ENCODE measurements at regions not wholly inside any gene's neighbourhood (a gene's known extent, or its start where the extent isn't known, plus 50 kb on each side); places are given as distances from the start of the nearest gene placed in this dataset.

- Histone ChIP-seq H3K23ac (ENCODE audit: low read length) (no peak overlapping the region), H3K79me2 (ENCODE audit: control insufficient read depth, insufficient read depth, low read length, poor library complexity) (no peaks in the 10 kb centered on the region), H3K18ac (ENCODE audit: low read length) (no peak overlapping the region), H2BK5ac (ENCODE audit: low read depth, low read length, poor library complexity) (no peak overlapping the region), H4K8ac (ENCODE audit: low read depth, low read length) (no peak overlapping the region), H3K4me3 (ENCODE audit: low read depth, low read length) (no peak overlapping the region), H3K9me3 (ENCODE audit: insufficient read depth, low read depth, low read length) (peaks cover 10% of the 10 kb centered on the region), H3K4me1 (ENCODE audit: control insufficient read depth in 1 of 2, insufficient read depth in 2 of 2, low read length in 2 of 2) (no peaks in the 10 kb centered on the region), H3K4me2 (ENCODE audit: low read length) (no peak overlapping the region), H4K12ac (ENCODE audit: low read depth, low read length) (no peak overlapping the region), H3K27ac (ENCODE audit: low read depth, low read length) (no peak overlapping the region), H3K36me3 (ENCODE audit: control insufficient read depth in 1 of 2, insufficient read depth in 2 of 2, low read length in 2 of 2) (no peaks in the 10 kb centered on the region), H3K79me1 (ENCODE audit: low read length) (no peaks in the 10 kb centered on the region), H3K14ac (ENCODE audit: low read length) (no peak overlapping the region), H4K91ac (ENCODE audit: low read depth, low read length) (no peak overlapping the region), H2AFZ (ENCODE audit: insufficient read depth, low read length, poor library complexity) (no peak overlapping the region), H2BK120ac (ENCODE audit: insufficient read depth, low read length, poor library complexity) (no peak overlapping the region), H2AK5ac (ENCODE audit: low read length) (no peak overlapping the region), H3K9ac (ENCODE audit: low read length) (no peak overlapping the region), H2BK12ac (ENCODE audit: low read length) (no peak overlapping the region), H3K27me3 (ENCODE audit: insufficient read depth, low read length) (no peaks in the 10 kb centered on the region), H3K4ac (ENCODE audit: low read depth, low read length) (no peak overlapping the region)
- DNase-seq: no peak
- no CpG with 5 or more reads among the region's 3 CpGs for WGBS (ENCODE audit: extremely low coverage, insufficient coverage, insufficient read length)
These were observed 139.6 kb upstream of the TUBA3C start for GRCh38 chr13:19321222-19321621.

GRCh38 chr13:19305434-19305833 is 123.8 kb upstream of the TUBA3C start:
- Histone ChIP-seq H3K27ac (ENCODE audit: low read depth, low read length) (no peak overlapping the region), H3K27me3 (ENCODE audit: insufficient read depth, low read length) (no peaks in the 10 kb centered on the region), H4K12ac (ENCODE audit: low read depth, low read length) (no peak overlapping the region), H2AK5ac (ENCODE audit: low read length) (no peak overlapping the region), H2AFZ (ENCODE audit: insufficient read depth, low read length, poor library complexity) (no peak overlapping the region), H2BK12ac (ENCODE audit: low read length) (no peak overlapping the region), H2BK5ac (ENCODE audit: low read depth, low read length, poor library complexity) (no peak overlapping the region), H3K4me2 (ENCODE audit: low read length) (no peak overlapping the region), H3K9ac (ENCODE audit: low read length) (no peak overlapping the region), H3K4ac (ENCODE audit: low read depth, low read length) (no peak overlapping the region), H4K8ac (ENCODE audit: low read depth, low read length) (no peak overlapping the region), H3K79me1 (ENCODE audit: low read length) (no peaks in the 10 kb centered on the region), H3K18ac (ENCODE audit: low read length) (no peak overlapping the region), H4K91ac (ENCODE audit: low read depth, low read length) (no peak overlapping the region), H3K14ac (ENCODE audit: low read length) (no peak overlapping the region), H2BK120ac (ENCODE audit: insufficient read depth, low read length, poor library complexity) (no peak overlapping the region), H3K9me3 (ENCODE audit: insufficient read depth, low read depth, low read length) (peaks cover 6% of the 10 kb centered on the region), H3K23ac (ENCODE audit: low read length) (no peak overlapping the region), H3K36me3 (ENCODE audit: control insufficient read depth in 1 of 2, insufficient read depth in 2 of 2, low read length in 2 of 2) (no peaks in the 10 kb centered on the region), H3K79me2 (ENCODE audit: control insufficient read depth, insufficient read depth, low read length, poor library complexity) (no peaks in the 10 kb centered on the region), H3K4me1 (ENCODE audit: control insufficient read depth in 1 of 2, insufficient read depth in 2 of 2, low read length in 2 of 2) (no peaks in the 10 kb centered on the region), H3K4me3 (ENCODE audit: low read depth, low read length) (no peak overlapping the region)
- WGBS (ENCODE audit: extremely low coverage, insufficient coverage, insufficient read length): no CpG with 5 or more reads among the region's 17 CpGs
- no peak for DNase-seq

GRCh38 chr13:19289180-19289579 is 107.6 kb upstream of the TUBA3C start:
- H3K4ac ChIP-seq (ENCODE audit: low read depth, low read length): no peak overlapping the region
- peaks cover 7% of the 10 kb centered on the region for H3K9me3 ChIP-seq (ENCODE audit: insufficient read depth, low read depth, low read length)
- H3K27me3 ChIP-seq (ENCODE audit: insufficient read depth, low read length): no peaks in the 10 kb centered on the region
- H2BK12ac ChIP-seq (ENCODE audit: low read length): no peak overlapping the region
- no peak overlapping the region for H2BK5ac ChIP-seq (ENCODE audit: low read depth, low read length, poor library complexity)
- H3K79me2 ChIP-seq (ENCODE audit: control insufficient read depth, insufficient read depth, low read length, poor library complexity): no peaks in the 10 kb centered on the region
- H2AFZ ChIP-seq (ENCODE audit: insufficient read depth, low read length, poor library complexity): no peak overlapping the region
- no peak overlapping the region for H3K23ac ChIP-seq (ENCODE audit: low read length)
- H4K8ac ChIP-seq (ENCODE audit: low read depth, low read length): no peak overlapping the region
- no peak overlapping the region for H3K27ac ChIP-seq (ENCODE audit: low read depth, low read length)
- H3K79me1 ChIP-seq (ENCODE audit: low read length): no peaks in the 10 kb centered on the region
- H2AK5ac ChIP-seq (ENCODE audit: low read length): no peak overlapping the region
- H2BK120ac ChIP-seq (ENCODE audit: insufficient read depth, low read length, poor library complexity): no peak overlapping the region
- H3K9ac ChIP-seq (ENCODE audit: low read length): no peak overlapping the region
- H3K4me1 ChIP-seq (ENCODE audit: control insufficient read depth in 1 of 2, insufficient read depth in 2 of 2, low read length in 2 of 2): no peaks in the 10 kb centered on the region
- H4K91ac ChIP-seq (ENCODE audit: low read depth, low read length): no peak overlapping the region
- no peak overlapping the region for H3K4me2 ChIP-seq (ENCODE audit: low read length)
- H3K4me3 ChIP-seq (ENCODE audit: low read depth, low read length): no peak overlapping the region
- no peak overlapping the region for H3K18ac ChIP-seq (ENCODE audit: low read length)
- no peak overlapping the region for H4K12ac ChIP-seq (ENCODE audit: low read depth, low read length)
- H3K14ac ChIP-seq (ENCODE audit: low read length): no peak overlapping the region
- DNase-seq: no peak
- H3K36me3 ChIP-seq (ENCODE audit: control insufficient read depth in 1 of 2, insufficient read depth in 2 of 2, low read length in 2 of 2): no peaks in the 10 kb centered on the region
- WGBS (ENCODE audit: extremely low coverage, insufficient coverage, insufficient read length): no CpG with 5 or more reads among the region's 3 CpGs

- H3K4me2 ChIP-seq (ENCODE audit: low read length): no peak overlapping the region
- no peak overlapping the region for H2AK5ac ChIP-seq (ENCODE audit: low read length)
- H3K4ac ChIP-seq (ENCODE audit: low read depth, low read length): no peak overlapping the region
- no peaks in the 10 kb centered on the region for H3K4me1 ChIP-seq (ENCODE audit: control insufficient read depth in 1 of 2, insufficient read depth in 2 of 2, low read length in 2 of 2)
- no peak overlapping the region for H3K23ac ChIP-seq (ENCODE audit: low read length)
- no peak overlapping the region for H3K14ac ChIP-seq (ENCODE audit: low read length)
- no peak overlapping the region for H2AFZ ChIP-seq (ENCODE audit: insufficient read depth, low read length, poor library complexity)
- H2BK5ac ChIP-seq (ENCODE audit: low read depth, low read length, poor library complexity): no peak overlapping the region
- no peak overlapping the region for H4K91ac ChIP-seq (ENCODE audit: low read depth, low read length)
- no peak overlapping the region for H3K18ac ChIP-seq (ENCODE audit: low read length)
- no peak overlapping the region for H4K12ac ChIP-seq (ENCODE audit: low read depth, low read length)
- no peaks in the 10 kb centered on the region for H3K27me3 ChIP-seq (ENCODE audit: insufficient read depth, low read length)
- no peak overlapping the region for H2BK12ac ChIP-seq (ENCODE audit: low read length)
- H2BK120ac ChIP-seq (ENCODE audit: insufficient read depth, low read length, poor library complexity): no peak overlapping the region
- no peak overlapping the region for H3K27ac ChIP-seq (ENCODE audit: low read depth, low read length)
- H4K8ac ChIP-seq (ENCODE audit: low read depth, low read length): no peak overlapping the region
- H3K9ac ChIP-seq (ENCODE audit: low read length): no peak overlapping the region
- no peaks in the 10 kb centered on the region for H3K79me1 ChIP-seq (ENCODE audit: low read length)
- WGBS (ENCODE audit: extremely low coverage, insufficient coverage, insufficient read length): no CpG with 5 or more reads among the region's 1 CpG
- peaks cover 5% of the 10 kb centered on the region for H3K9me3 ChIP-seq (ENCODE audit: insufficient read depth, low read depth, low read length)
- no peaks in the 10 kb centered on the region for H3K79me2 ChIP-seq (ENCODE audit: control insufficient read depth, insufficient read depth, low read length, poor library complexity)
- H3K4me3 ChIP-seq (ENCODE audit: low read depth, low read length): no peak overlapping the region
- no peak for DNase-seq
- H3K36me3 ChIP-seq (ENCODE audit: control insufficient read depth in 1 of 2, insufficient read depth in 2 of 2, low read length in 2 of 2): no peaks in the 10 kb centered on the region
These were observed 102.2 kb upstream of the TUBA3C start for GRCh38 chr13:19283836-19284235.

All from trophoblast cell (in vitro differentiated cells and primary cell).